GM19397 (cell line): ENCODE measurements at regions not wholly inside any gene's neighbourhood (a gene's known extent, or its start where the extent isn't known, plus 50 kb on each side); places are given as distances from the start of the nearest gene placed in this dataset.

Experiments used
- ATAC-seq: cut with Tn5 transposase; IDR thresholded peaks from one replicate; pipeline ENCODE4 v1.9.1; 2021; ENCODE audit warnings: mild to moderate bottlenecking, moderate library complexity; ENCODE audit not compliant: unreplicated experiment

DNA sequence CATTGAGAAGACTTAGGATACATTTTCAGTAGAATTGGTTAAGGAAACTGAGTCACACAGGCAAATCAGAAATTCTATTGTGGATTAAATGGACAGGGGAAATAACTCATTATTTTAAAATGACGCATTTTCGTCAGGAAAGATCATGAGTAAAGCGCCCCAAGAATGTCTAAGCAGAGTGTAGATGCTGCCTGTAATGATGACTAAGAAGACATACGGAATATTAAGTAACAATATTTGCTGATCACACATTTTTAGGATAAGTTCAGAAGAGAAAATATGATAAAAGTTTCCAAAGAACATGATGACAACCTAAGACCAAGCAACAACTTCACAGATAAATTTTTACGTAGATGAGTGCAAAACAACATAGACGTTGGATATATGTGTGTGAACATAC, 596.3 kb upstream of the TENM3 start:
- no peak for ATAC-seq

GRCh38 chr4:181647396-181648147, 595.6 kb upstream of the TENM3 start:
- no peak for ATAC-seq

DNA sequence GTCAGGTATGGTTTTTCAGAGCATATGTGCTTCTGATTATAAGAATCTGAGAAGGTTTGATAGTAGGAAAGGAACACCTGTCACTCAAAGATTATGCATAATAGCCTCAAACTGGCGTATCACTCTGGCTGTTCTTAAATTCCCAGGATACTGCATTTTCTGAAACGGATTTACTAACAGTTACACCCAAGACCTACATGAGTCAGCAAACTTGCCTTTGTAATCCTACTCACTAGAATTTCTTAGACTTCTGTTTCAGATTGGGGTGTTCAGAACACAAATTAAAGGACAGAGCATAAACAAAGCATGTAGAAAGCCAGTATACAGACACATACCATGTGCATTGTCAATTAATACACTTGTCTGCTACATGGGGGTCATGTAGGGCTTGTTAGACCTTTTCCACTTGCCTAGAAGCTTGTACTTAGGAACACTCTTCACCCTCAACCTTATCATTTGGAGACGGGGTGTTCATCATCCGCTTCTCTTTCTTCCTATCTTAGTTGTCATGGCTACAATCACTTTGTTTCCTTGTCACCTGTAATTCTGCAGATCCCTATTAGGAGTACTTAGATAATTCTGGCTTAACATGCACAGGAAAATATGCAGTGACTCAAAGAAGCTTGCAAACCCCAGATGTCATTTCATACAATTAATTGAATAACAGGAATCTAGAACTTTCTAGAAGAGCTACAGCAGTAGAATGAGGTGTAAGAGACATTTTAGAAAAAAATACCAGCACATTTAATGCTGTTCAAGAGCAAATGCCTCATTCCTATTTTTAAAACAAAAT, 593.0 kb upstream of the TENM3 start:
- no peak for ATAC-seq

DNA sequence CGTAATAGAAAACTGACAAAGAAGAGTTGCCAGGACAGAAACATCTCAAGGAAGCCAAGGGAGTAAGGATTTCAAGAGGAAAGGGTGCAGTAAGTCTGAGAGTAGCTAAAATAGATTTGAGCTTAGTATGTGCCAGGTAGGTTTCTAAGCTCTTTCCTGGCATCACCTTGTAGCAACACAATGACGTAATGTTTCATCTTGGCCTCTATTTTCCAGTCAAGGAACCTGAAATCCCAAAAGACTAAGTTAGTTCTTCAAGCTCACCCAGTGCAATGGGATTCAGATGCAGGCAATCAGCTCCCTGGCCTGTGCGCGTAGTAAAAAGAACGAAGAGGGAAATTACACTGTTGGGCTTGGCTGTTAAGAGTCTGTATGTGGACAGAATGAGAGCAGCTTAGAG, 586.5 kb upstream of the TENM3 start:
- ATAC-seq: no peak

- ATAC-seq: no peak
Observed at GRCh38 chr4:181659202-181659601, 584.0 kb upstream of the TENM3 start.

DNA sequence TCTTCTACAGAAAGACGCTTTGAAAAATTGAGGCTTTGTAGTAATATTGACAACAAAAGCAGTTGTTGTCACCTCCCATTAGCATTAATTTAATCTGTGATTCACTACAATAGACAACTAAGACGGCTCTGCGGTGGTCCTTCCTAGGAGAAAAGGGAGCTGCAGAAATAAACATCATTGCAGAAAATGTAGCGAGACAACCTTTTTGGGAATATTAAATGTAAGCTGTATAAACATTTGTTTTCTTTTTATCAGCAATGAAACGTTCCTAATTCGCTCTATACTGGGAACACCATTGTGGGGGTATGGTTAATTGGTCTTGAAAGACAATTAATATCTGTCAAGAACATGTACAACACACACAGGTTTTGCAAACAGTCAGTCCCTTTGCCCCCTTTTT, 583.3 kb upstream of the TENM3 start:
- no peak for ATAC-seq

- no peak for ATAC-seq
Observed at GRCh38 chr4:181661090-181661489, 582.1 kb upstream of the TENM3 start.

GRCh38 chr4:181661923-181662322, 581.3 kb upstream of the TENM3 start:
- no peak for ATAC-seq

DNA sequence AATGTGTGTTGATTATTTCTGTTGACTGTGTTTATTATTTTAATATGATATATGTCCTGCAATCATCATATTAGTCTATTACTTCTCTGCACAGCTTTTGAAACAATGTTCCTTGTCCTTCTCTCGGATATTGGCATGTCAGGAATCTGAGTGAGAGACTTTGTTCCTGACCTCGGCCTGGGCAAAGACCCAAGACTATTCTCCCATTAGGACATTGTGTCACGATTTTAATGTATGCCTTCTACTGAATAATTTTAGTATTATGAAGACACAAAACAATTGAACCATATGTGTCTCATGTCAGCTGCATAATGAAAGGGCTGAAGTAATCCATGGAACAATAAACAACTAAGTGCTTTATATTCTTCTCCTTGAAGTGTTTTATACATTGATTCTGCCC, 580.8 kb upstream of the TENM3 start:
- no peak for ATAC-seq

- ATAC-seq: no peak
Observed at GRCh38 chr4:181670506-181670905, 572.7 kb upstream of the TENM3 start.

DNA sequence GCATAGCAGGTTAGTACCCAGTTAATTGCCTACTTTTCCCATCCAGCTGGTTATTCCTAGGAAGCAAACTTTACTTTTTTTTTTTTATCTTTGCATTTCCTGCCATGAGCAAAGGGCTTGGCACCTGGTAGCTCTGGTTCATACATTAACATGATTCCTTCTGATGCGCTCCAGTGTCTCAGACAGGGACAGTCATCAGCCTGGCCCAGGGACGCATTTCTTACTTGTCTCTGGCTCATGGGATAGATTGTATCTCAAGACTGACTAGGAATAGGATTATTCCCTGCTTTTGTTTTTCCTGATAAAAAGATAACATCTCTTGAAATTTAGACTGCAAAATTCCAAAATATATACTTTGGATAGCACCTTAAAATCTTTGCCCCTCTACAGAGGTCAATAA, 571.5 kb upstream of the TENM3 start:
- ATAC-seq: no peak

GRCh38 chr4:181672751-181673150, 570.5 kb upstream of the TENM3 start:
- no peak for ATAC-seq

DNA sequence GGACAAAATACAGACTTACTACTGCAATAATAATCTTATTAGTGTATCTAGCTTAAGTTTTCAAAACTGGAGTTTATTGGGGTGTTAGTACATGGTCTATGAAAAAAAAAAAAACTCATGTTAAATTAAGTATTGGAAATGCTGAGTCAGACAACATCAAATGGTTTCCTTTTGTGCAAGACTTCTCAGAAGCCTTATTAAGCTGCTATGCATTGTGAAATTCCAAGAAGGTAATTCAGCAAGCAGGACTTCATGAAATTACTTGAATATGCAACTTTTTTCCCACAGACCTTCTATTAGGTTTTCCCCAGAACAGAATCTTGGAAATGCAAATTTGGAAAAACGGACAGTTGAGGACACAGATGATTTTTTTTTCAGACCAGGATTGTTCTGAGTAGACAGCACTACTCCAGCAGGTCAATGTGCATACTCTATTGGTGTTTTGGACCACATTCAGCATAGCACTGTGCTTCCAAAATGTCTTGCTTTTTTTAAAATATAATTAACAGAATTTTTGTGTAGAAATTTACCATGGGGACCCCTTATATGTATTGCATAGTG, 568.8 kb upstream of the TENM3 start:
- ATAC-seq: no peak

DNA sequence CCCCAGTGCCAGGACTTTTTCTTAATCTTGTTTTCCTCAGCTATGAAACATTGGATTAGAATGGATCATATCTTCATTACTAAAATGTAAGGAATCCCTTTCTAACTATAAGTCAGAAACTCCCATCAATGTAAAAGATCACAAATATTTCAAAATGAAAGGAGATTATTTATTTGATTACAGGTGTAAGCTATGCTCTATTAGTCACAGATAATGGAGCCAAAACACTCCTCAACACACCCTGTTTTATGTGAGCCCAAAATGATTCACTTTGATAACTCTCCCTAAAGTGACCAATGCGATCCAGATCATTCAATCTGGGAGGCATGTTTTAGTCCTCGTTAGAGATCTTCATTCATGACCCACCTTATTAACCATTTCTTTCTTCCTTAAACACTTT, 566.7 kb upstream of the TENM3 start:
- ATAC-seq: no peak

DNA sequence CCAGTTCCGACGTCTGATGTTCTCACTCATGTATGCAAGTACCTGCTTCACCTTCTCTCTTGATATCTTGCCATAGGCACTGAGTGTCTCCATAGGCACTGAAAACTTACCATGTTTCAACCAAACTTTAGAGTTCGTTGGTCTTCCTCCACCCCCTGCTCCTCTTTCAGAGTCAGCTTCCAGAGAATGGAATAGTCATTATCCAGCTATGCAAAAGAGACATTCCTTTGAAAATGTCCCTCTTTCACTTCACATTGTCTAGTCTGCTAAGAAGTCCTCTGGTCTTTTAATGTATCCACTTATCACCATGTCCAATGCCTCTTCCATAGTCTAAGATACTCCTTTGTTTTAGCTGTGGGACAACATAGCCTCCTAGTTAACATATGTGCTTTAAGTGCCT, 566.0 kb upstream of the TENM3 start:
- ATAC-seq: no peak

DNA sequence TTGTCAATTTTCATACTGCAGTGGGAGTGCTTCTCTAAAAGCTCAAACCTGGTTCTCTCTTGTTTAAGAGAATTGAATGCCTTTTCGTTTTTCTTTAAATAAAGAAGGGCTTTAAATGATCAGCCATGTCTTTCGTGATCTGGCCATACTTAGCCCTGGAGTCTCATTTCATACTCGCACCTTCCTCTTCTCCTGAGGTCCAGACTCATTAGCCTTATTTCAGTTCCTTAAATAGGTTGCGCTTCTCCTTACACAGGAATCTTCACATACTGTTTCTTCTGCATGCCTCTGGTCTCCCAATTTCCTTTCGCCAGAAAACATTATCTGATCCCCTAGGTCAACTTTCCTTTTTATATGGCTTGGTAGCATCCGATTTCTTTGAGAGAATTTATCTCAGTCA, 565.6 kb upstream of the TENM3 start:
- no peak for ATAC-seq

DNA sequence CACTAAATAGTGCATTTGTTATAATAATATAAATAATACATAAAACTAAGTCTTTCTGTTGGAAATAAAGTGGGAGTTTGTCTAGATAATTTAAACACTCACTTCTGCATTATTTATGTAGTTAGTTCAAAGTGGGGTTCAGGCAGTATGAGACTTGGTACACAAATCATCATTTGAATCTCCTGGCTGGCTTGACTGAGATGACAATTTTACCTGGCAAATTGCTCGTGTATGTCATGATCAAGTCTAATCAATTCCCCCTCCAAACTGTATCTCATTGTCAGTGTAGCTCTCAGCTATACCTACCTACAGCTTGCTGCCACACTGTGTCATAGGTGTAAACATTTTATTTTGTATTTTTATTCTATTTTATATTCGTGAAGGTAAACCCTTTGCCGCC, 563.4 kb upstream of the TENM3 start:
- ATAC-seq: no peak

DNA sequence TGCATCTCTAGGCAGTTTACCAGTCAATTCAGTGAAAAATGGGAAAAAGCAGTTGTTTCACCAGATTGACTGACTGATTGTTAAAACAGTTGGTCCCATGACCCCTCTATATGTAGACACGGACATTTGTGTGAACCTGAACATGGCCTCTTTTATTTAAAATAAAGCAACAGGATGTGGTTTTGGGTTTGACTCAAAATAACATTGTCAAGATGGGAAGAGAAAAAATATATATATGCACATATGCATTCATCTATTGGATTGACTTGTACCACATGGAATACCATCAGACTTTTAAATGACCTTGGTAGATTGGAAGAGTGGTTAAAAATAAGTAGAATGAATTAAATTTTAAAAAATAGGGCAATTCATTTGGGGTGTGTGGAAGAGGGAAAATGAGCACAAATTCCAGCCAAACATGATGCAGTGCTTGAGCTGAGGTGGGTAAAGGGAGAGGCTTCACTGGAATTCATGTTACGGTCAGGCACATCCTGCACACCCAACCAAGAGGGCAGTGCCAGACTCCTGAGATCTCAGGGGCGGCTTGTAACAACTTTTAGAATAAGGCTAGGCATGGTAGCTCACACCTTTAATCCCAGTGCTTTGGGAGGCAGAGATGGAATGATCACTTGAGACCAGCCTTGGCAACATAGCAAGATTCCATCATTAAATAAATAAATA, 560.7 kb upstream of the TENM3 start:
- ATAC-seq: no peak

- no peak for ATAC-seq
Observed at GRCh38 chr4:181684310-181684709, 558.9 kb upstream of the TENM3 start.

DNA sequence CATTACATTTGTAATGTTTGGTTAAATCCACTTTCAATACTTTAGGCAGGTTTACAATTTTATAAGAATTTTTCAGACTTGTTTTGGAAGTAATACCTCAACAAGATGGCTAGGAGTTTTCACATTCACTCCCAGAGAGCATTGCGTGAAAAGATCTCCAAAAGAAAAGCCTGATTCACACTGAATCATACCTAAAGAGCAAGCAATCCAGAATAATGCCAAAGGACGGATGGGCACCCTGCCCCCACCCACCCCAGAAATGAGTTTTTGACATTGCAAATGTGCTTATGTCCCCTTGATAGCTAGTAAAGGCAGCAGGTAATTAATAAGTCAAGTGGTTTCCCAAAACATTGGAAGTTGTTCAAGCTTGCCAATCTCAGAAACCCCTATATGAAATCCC, 557.7 kb upstream of the TENM3 start:
- no peak for ATAC-seq

DNA sequence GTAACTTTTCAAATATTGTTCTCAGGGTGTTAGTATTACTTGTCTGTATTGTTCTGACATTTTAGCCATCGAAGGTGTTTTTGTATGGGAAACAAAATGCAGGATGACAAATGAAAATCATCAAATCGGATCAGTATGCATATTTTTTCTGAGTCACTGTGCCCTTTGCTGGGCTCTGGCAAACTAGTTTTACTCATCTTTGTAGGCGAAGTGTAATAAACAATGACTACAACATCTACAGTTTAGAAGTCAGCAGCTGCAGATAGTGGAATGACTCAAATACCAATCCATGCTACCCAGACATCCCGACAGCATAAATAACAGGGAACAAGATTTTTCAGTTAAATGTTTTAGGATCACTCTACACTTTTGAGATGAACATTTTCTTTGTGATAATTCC, 557.3 kb upstream of the TENM3 start:
- ATAC-seq: no peak

DNA sequence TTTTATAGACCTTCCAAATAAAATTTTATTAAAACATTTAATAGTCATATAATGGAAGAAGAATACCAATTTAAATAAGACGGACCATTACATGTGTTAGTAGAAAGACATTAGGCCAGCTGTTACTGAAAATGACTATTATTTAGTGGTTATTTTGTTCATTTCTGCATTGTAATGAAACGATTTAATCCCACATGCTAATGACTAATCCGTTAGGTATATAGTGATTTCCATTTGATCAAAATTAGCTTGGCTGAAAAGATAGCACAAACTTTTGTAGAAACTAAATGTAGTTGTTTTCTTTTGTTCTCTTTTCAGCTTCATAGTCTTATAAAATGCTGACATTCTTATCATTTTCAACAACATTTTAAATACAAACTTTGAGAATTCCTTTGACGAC, 556.1 kb upstream of the TENM3 start:
- no peak for ATAC-seq
